Motor neuron (in vitro differentiated cells): ENCODE measurements at regions not wholly inside any gene's neighbourhood (a gene's known extent, or its start where the extent isn't known, plus 50 kb on each side); places are given as distances from the start of the nearest gene placed in this dataset.
"Not testable (repeated sequence)": the region's sequence is repeated elsewhere in the genome, so short reads cannot be mapped to it uniquely, and the experiment has no call there.

Source experiments
- ATAC-seq, 8 experiments: fragments of 200-7000 bp; cut with Tn5 transposase; replicated peaks in 6 of 8; 2 replicates each; pipeline ENCODE4 v1.8.0; 2021; ENCODE audit warnings: mild to moderate bottlenecking in 8 of 8, moderate library complexity in 8 of 8
- H3K27ac ChIP-seq, 2 donors: fragments of 250-450 bp; sonication (Bioruptor Pico); 2 replicates each; pipeline ENCODE4 v1.9.0; 2021; ENCODE audit warnings: antibody characterized with exemption in 2 of 2, mild to moderate bottlenecking in 2 of 2, moderate library complexity in 1 of 2
- H3K4me1 ChIP-seq, 2 donors: fragments of 250-450 bp; sonication (Bioruptor Pico); replicated peaks in 1 of 2; 2 replicates each; pipeline ENCODE4 v1.6.1; 2021; ENCODE audit warnings: antibody characterized with exemption in 2 of 2, mild to moderate bottlenecking in 2 of 2, moderate library complexity in 1 of 2
- H3K4me3 ChIP-seq, 5 donors: fragments of 250-450 bp; sonication (Bioruptor Pico); 2 replicates each; pipeline ENCODE4 v1.9.0; 2021; ENCODE audit warnings: antibody characterized with exemption in 5 of 5, mild to moderate bottlenecking in 5 of 5, moderate library complexity in 4 of 5
- WGBS, 10 experiments: fragments of 450-650 bp; shearing (Covaris generic); methylation state at CpG; one replicate each; pipeline ENCODE4 v1.0.0; 2022; 5-methylcytosine and 5-hydroxymethylcytosine counted together
- in situ Hi-C, 9 experiments: fragments of 400-800 bp; cut with MboI; loops; one replicate each; pipeline ENCODE4 v1.15.0; 2021; ENCODE audit warnings: low sequenced_read_pairs in 9 of 9, low pct_unique_long_range_greater_than_20kb in 2 of 9; ENCODE audit not compliant: unreplicated experiment in 9 of 9

DNA sequence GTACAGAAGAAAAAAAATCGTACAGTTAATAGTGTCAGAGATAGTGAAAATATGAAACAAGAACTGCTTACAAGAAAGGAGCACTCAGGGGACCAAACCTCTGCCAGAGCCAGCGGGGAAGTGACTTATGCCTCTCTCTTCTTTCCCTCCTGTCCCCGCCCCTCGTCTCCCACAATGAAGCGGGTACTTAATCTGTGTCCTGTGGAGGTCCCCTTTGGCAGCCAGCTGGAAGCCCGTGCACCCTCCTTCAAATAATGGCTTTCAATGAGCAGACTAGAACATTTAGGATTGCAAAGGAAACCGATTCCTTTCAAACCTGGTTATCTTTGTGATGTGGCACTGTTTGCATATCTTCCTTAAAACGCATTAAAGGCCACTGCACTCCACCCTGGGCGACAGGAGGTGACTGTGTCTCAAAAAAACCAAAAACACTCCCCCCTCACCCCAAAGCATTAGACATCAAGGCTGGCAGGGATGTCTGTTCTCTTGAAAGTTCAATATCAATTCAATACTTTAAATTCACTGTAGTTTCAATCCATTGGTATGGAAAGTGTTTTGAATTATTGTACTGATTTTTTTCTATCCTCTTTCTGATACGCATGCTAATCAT is 51.7 kb downstream of the PPIAL4C start:
- peak overlapping the region in 3 of 5 donors; percentile 5 to 16 (median 13) for H3K4me3 ChIP-seq
- in situ Hi-C loops, H3K4me1 ChIP-seq, ATAC-seq: not testable (repeated sequence)
- WGBS, 10 experiments, result 60% methylated on average over 1 of the region's 10 CpGs; no CpG with 5 or more reads in 9 of the 10 experiments
- H3K27ac ChIP-seq, result peak overlapping the region; percentile 50 to 76

GRCh38 chr1:149636286-149637122 is 52.9 kb downstream of the PPIAL4C start:
- 0 to 5% (median 0%) methylated on average over 1 to 18 of the region's 41 CpGs; no CpG with 5 or more reads in 5 of the 10 experiments for WGBS, 10 experiments
- in situ Hi-C loops, H3K4me1 ChIP-seq: not testable (repeated sequence)
- Histone ChIP-seq H3K27ac (peak overlapping the region; percentile 97 to 98), H3K4me3 (peak overlapping the region; percentile 43 to 86 (median 52))
- ATAC-seq, result peak; percentile 91 to 97 (median 95)

DNA sequence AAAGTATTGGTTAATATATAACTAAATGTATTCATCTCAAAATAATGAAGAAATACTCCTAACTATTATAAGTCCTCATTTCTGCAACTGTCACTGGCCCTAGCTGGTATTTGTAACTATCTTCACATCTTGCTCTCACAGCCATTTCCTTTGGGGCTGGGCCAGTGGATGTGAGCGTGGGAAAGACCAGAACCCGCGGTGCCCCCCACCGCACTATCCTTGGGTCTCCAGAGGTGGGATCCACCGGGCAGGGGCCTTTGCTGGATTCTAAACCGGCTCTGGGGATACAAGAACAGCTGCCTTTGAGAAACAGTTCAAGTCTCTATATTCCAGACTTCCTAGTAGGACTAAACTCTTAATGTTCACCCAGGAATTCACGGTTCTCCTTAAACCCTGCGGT is 54.8 kb downstream of the PPIAL4C start:
- in situ Hi-C loops, H3K4me3 ChIP-seq: not testable (repeated sequence)
- WGBS, 10 experiments, result 100% methylated on average over 2 of the region's 8 CpGs; no CpG with 5 or more reads in 9 of the 10 experiments

GRCh38 chr1:149638901-149639658 is 55.4 kb downstream of the PPIAL4C start:
- H3K4me3 ChIP-seq, H3K4me1 ChIP-seq, ATAC-seq, H3K27ac ChIP-seq, in situ Hi-C loops: not testable (repeated sequence)
- WGBS, 10 experiments, result 96% methylated on average over 9 of the region's 31 CpGs; no CpG with 5 or more reads in 9 of the 10 experiments

More for the DNA sequence above, 54.8 kb downstream of the PPIAL4C start:
- not testable (repeated sequence) for H3K4me1 ChIP-seq, ATAC-seq, H3K27ac ChIP-seq

GRCh38 chr1:149641179-149641578 is 57.5 kb downstream of the PPIAL4C start:
- H3K27ac ChIP-seq, ATAC-seq, H3K4me1 ChIP-seq, H3K4me3 ChIP-seq, in situ Hi-C loops: not testable (repeated sequence)
- 60 to 100% (median 86%) methylated on average over 1 to 3 of the region's 4 CpGs; no CpG with 5 or more reads in 5 of the 10 experiments for WGBS, 10 experiments

GRCh38 chr1:149644818-149645217 is 61.2 kb downstream of the PPIAL4C start:
- in situ Hi-C loops, H3K27ac ChIP-seq, H3K4me1 ChIP-seq, ATAC-seq, H3K4me3 ChIP-seq: not testable (repeated sequence)
- WGBS, 10 experiments, result 20 to 57% (median 40%) methylated on average over 1 of the region's 1 CpG; no CpG with 5 or more reads in 7 of the 10 experiments

DNA sequence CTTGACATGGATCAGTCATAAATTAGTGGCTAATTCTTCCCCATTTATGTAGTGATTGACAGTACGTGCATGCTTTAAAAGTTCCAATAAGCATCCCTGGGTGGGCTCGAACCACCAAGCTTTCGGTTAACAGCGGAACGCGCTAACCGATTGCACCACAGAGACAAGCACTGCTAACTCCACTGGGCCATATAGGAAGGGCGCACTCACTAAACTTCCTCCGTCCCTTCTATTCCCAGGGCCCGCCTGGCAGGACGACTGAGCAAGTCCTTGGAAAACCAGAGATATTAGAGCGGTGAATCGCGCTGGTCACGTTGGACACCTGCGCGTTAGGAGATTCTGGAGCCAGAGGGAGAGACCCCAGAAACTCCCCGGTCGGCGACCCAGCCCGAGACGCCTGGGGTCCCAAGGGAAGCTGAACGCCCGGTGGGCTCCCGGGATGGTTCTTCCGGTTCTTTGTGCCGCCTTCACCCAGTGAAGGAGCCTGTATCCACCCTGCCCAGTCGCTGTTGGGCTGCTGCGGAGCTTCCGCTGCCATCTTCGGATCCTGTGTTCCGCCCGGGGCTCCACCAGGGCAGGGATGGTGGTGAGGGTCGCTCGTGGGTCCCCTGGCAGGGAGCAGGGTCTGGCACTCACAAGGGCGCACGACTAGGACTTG is 62.8 kb downstream of the PPIAL4C start:
- H3K4me1 ChIP-seq, in situ Hi-C loops, H3K4me3 ChIP-seq, H3K27ac ChIP-seq: not testable (repeated sequence)
- peak in 3 of 8 experiments; percentile 43 to 92 (median 57) for ATAC-seq
- WGBS, 10 experiments, result no CpG with 5 or more reads among the region's 37 CpGs

DNA sequence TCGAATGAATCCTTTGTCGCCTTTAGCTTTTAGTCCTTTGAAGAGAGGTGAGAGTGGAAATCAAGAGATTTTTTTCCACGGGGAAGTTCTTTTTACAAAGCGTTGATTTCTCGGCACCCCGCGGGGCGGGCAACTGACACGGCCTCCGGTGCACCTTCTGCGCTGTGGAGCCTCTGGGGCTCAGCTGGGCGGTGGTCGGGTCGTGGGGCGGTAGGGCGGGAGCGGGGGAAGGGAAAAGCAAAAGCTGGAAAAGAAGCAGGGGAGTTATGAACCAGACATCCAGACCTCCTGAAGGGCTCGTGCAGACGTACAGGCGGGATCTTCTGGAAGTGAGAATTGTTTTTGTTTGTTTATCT is 63.3 kb downstream of the PPIAL4C start:
- peak in 2 of 8 experiments; percentile 6 to 36 for ATAC-seq
- H3K4me3 ChIP-seq, H3K27ac ChIP-seq, in situ Hi-C loops, H3K4me1 ChIP-seq: not testable (repeated sequence)
- no CpG with 5 or more reads among the region's 20 CpGs for WGBS, 10 experiments

DNA sequence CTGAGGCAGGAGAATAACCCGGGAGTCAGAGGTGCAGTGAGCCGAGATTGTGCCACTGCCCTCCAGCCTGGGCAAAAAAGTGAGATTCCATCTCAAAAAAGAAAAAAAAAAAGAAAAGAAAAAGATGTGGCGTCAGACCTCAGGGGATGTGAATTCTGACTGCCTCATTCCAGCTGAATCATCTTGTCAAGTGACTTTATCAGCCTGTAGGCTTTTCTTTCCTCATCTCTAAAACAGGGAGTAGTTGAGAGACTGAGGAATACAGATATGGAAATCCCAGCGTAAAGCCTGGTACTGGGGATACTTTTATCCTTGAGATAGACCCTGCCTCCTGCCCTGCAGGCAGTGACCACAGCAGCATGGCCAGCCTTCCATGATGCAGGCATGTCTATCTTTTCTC is 74.1 kb downstream of the PPIAL4C start:
- H3K4me1 ChIP-seq, H3K4me3 ChIP-seq, H3K27ac ChIP-seq, in situ Hi-C loops: not testable (repeated sequence)
- peak in 1 of 8 experiments; percentile 81 for ATAC-seq
- 60 to 100% (median 70%) methylated on average over 1 to 2 of the region's 4 CpGs; no CpG with 5 or more reads in 7 of the 10 experiments for whole genome bisulfite sequencing, 10 experiments

DNA sequence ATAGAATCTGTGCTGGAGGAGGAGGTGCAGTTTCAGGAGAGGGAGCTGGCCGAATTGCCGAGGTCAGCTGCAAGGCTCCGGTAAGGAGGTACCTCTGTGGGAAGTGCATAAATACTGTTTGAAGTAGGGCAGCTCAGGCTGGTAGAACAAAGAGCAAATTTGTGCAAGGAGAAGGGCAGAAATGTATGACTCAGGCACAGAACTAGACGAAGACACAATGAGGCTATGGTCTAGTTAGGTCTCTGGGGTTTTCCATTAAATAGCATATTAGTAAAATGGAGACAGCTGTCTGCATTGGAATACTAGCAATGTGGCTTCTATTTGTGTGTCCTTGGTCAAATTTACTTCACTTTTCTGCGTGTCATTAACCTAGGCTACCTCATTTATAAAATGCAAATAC is 74.5 kb downstream of the PPIAL4C start:
- H3K27ac ChIP-seq, H3K4me3 ChIP-seq, in situ Hi-C loops, H3K4me1 ChIP-seq: not testable (repeated sequence)
- ATAC-seq, result peak in 1 of 8 experiments; percentile 50
- no CpG with 5 or more reads among the region's 5 CpGs for WGBS, 10 experiments

- WGBS, 10 experiments, result no CpG with 5 or more reads among the region's 2 CpGs
- H3K27ac ChIP-seq, H3K4me1 ChIP-seq, H3K4me3 ChIP-seq, in situ Hi-C loops: not testable (repeated sequence)
- ATAC-seq, result peak in 5 of 8 experiments; percentile 21 to 66 (median 50)
These were observed 81.0 kb downstream of the PPIAL4C start for GRCh38 chr1:149664624-149665023.

DNA sequence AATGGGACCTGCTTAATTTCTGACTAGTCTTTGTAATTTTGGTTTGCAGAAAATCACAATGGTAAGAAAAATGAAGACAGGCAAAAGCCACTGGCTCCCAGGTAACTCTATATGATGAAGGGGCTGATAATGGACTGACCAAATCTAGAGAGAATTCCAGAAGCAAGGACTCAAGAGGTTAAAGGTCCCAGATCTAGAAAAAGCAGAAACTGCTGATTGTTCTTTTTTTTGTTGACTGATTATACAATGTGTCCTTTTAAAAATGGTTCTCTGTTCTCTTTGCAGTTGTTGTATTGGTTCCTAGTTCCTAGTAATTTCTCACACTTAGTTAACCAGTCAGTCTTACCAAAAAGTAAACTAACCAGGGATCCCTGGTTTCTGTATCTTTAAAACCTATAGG is 81.4 kb downstream of the PPIAL4C start:
- in situ Hi-C loops, H3K4me1 ChIP-seq, H3K27ac ChIP-seq, ATAC-seq, H3K4me3 ChIP-seq: not testable (repeated sequence)

- WGBS, 10 experiments, result no CpG with 5 or more reads among the region's 2 CpGs
- in situ Hi-C loops, H3K27ac ChIP-seq, H3K4me1 ChIP-seq, ATAC-seq, H3K4me3 ChIP-seq: not testable (repeated sequence)
These were observed 81.9 kb downstream of the PPIAL4C start for GRCh38 chr1:149665528-149665927.
